HG03103 (cell line): ENCODE measurements at regions not wholly inside any gene's neighbourhood (a gene's known extent, or its start where the extent isn't known, plus 50 kb on each side); places are given as distances from the start of the nearest gene placed in this dataset.

Source experiments
- ATAC-seq: cut with Tn5 transposase; IDR thresholded peaks from one replicate; pipeline ENCODE4 v1.9.1; 2021; ENCODE audit warnings: low read depth; ENCODE audit not compliant: unreplicated experiment

DNA sequence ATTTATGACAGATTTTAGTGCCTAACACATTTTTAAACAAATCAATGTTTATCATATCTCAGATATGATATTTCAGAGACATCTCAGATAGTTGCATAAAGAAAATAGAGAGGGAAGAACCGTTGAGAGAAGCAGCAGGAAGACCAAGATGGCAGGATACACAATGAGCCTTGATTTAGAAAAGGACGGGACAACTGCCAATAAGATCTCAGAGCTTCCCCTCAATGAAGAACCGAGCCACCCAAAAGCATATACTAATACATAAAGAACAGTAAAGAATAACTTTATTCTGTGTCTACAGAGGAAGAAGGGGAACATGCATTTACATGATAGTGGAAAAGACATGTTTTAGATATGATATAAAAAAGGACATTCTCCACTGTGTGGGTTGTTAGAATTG is 375.9 kb upstream of the SOX5 start:
- ATAC-seq: no peak

DNA sequence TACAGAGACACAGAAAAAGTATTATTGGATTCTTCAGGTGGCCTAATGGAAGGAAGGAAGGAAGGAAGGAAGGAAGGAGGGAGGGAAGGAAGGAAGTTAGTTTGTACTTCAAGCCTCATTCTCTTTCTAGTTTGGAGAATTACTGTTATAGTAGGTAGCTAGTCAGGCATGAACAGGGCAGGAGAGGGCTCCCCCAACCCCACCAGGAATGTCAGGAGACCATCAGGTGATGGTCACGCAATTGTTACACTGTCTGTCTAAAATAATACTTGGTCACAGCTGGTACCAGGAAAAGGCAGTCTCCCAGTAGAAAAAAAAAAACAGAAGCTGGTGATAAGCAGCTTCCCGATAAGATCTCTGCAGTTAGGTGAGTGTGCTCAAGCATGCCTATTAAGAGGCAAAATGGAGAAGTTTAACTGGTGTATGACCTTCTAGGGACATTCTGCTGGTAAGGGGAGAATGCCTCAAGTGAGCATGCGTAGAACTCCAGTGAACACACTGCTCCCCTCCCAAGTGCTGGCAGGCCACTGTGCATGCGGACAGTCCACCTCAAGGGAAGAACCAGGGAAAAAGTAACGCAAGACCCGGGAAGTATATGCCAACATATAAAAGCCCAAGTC is 358.4 kb upstream of the SOX5 start:
- ATAC-seq: no peak

GRCh38 chr12:24307153-24307552 is 357.7 kb upstream of the SOX5 start:
- no peak for ATAC-seq

DNA sequence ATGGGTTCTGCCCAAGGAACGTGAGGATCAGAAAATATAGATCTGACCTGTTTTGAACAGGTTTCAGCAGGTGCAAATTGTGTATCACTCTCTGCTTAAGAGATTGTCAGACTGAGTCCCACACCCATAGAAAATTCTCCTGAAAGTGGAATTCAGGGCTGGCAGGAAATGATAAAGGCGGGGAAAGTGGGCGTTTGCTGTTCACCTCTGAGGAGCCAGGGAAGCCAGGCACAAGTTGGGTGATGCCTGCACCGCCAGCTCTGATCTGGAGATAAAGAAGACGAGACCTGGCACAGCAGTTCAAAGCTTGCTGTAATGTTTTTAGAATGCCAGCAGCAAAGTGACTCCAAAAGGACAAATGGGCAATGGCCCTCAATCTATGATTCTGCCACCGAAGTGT is 356.5 kb upstream of the SOX5 start:
- ATAC-seq: no peak

DNA sequence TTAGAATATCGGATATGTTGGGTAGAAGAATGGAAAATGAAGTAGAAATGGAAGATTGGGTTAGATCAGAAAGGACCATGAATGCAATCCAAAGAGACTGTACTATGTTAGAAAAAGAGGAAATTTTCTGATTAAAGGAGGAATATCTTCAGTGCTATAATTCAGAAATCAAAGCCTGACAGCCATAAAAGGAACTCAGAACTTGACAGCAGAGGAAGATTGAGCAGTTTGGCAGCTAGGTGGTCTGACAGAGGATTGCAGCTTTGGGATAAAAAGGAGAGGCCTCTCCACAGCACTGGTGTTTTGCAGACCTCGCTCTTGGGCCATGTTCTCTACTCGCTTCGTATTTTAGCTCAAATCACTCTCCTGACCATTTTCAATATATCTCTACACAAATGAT is 354.8 kb upstream of the SOX5 start:
- no peak for ATAC-seq

DNA sequence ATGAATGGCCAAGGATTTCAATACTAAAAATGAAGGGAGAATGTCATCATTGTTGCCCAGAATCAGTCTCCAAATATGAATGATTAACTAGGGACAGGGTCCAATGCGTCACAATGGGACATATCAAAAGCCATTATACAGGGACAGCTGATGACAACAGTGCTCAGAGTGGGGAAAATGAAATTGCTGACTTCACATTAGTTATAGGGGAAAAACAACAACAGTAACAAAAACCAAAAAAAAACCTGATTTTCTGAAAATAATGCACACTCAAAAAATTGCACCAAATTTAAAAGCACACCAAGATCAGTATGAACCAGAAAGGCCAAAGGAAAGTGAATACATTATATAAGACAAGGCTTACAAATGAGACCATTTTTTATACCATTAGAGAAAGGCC is 353.2 kb upstream of the SOX5 start:
- no peak for ATAC-seq

GRCh38 chr12:24297516-24297915 is 348.0 kb upstream of the SOX5 start:
- no peak for ATAC-seq

- ATAC-seq: no peak
These were observed 344.1 kb upstream of the SOX5 start for GRCh38 chr12:24293549-24293948.

DNA sequence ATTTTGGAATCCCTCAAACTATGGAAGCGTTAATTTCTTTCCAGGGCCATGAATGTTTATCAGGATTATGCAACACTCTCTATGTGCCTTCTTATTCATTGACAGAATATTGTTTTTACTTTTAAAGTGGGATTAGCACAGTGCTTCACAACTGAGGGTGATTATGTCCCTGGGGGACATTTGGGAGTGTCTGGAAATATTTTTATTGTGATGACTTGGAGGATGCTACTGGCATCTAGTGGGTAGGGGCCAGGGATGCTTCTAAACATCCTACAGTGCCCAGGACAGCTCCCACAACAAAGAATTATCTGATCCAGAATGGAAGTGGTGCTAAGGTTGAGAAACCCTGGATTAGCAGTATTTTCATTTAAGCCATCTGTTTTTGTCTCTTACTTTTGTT is 338.5 kb upstream of the SOX5 start:
- no peak for ATAC-seq

- ATAC-seq: no peak
These were observed 336.0 kb upstream of the SOX5 start for GRCh38 chr12:24285448-24285847.

DNA sequence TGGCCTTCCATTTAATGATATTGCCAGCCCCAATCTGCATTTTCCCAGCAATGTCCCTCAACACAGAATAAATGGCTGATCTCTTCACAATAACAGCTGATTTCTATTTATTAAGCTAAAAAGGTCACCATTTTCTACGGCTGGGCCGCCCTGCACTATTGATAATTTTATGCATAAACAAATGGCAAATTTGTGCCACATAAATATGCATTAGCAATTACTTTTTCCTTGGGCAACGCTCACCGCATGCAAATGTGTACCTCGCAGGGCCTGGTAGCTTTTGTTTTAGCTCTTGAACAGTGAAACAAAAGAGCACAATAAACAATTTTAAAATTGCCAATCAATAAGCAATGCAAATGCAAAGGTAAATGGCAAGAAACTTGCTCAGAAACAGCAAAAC is 331.9 kb upstream of the SOX5 start:
- no peak for ATAC-seq

- ATAC-seq: no peak
These were observed 330.8 kb upstream of the SOX5 start for GRCh38 chr12:24280056-24280842.

- ATAC-seq: no peak
These were observed 329.4 kb upstream of the SOX5 start for GRCh38 chr12:24278832-24279231.

DNA sequence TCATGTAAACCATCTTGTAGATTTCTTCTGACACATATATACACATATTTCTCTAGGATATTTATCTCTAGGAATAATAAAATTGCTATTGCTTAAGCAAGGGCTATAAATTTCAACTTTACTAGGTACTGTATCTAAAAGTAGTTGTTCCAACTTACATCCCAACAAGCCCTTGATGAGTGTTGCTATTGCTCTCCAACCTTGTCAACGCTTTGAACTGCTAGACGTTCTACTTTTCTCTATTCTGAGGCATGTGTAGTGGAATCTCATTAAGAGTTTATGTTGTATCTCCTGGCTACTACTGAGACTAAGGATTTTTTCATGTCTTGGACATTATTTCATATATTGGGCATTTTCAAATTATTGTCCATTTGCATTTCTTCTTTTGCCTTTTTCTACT is 321.5 kb upstream of the SOX5 start:
- no peak for ATAC-seq

GRCh38 chr12:24270464-24270863 is 321.0 kb upstream of the SOX5 start:
- ATAC-seq: no peak

DNA sequence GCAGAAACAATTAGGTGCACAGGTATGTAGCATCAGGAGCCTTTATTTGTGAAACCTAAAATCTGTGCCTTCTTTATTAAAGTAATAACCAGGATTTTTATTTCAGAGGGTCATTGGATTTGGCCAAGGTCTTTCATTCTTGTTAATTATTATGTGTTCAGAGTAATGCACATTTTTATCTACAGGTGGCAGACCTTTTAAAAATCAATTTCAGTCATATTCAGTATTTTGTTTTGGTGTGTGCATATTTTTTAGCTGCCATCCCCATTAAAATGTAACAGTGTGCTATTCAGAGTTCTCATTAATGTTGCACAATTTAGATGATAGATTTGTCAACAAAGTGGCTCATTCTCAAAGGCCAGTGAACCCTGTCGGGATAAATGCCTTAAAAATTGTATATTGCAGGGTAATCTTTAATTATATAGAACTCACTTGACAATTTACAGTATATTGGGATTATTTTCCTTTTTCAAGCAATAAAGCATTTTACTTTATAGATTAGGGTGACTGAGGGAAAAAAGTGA is 319.3 kb upstream of the SOX5 start:
- no peak for ATAC-seq

GRCh38 chr12:24266982-24267381 is 317.5 kb upstream of the SOX5 start:
- no peak for ATAC-seq

DNA sequence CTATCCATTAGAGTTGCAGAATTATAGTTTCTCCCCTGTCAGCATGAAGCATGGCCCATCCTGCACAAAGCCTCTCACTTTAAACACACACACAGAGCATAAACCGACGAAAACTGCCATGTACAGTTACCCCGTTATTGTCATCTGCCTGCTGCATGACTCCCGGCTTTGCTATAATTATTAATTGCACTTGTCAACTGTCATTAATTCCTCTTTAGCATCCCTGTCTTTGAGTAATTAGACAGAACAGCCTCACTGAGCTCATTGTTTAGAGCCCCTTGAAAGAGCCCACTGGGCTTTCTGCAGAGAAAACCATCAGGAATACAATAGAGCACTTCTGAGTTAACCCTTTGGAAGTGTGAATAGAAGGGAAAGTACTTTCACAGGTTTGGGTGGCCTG is 307.2 kb upstream of the SOX5 start:
- ATAC-seq: no peak

- no peak for ATAC-seq
These were observed 306.6 kb upstream of the SOX5 start for GRCh38 chr12:24255920-24256665.

GRCh38 chr12:24252602-24253001 is 303.1 kb upstream of the SOX5 start:
- no peak for ATAC-seq

DNA sequence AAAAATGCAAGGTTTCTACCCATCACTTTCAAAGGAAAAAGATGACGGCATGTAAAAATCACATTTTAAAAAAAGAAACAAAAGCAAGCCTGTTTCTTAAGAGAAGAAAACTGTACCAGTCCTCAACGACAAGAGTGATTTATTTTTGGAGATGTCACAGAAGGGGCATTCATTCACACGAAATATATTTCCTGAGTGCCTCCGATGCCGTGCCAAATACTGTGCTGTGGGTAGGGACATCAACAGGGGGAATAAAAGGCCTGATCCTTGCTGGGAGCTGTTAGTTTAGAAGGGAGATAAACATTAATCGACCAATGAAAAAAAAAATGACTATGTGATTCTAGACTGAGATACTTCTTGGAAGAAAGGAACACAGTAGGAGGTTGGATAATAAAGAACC is 297.5 kb upstream of the SOX5 start:
- ATAC-seq: no peak

DNA sequence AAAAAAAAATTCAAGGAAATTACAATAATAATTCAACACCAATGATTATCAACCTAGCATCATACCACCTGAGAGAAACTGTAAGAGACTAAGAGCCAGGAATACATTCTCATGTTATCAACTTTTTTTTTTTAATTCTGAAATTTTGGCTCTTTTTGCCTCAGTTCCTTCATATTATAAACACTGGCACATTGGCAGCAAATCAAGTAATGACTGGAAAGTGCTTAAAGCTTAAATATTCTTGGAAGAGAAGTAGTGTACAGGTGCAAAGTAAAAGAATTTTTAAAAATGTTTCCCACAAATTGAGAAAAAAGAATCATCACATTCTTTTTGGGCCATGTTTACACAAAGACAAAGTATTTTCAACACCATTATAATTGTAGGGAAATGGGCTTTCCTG is 296.9 kb upstream of the SOX5 start:
- ATAC-seq: no peak
